GM20000 (cell line): ENCODE measurements at regions not wholly inside any gene's neighbourhood (a gene's known extent, or its start where the extent isn't known, plus 50 kb on each side); places are given as distances from the start of the nearest gene placed in this dataset.

Experiments
- DNase-seq: peaks from one replicate; pipeline ENCODE4 v3.0.0; 2012; ENCODE audit warnings: low spot score
- TF ChIP-seq, protein P1 (sequence below): IDR thresholded peaks from 2 replicates; pipeline ENCODE4 v1.5.1; 2012; ENCODE audit warnings: mild to moderate bottlenecking, control low read depth; ENCODE audit errors: extremely low read depth, missing control alignments

DNA sequence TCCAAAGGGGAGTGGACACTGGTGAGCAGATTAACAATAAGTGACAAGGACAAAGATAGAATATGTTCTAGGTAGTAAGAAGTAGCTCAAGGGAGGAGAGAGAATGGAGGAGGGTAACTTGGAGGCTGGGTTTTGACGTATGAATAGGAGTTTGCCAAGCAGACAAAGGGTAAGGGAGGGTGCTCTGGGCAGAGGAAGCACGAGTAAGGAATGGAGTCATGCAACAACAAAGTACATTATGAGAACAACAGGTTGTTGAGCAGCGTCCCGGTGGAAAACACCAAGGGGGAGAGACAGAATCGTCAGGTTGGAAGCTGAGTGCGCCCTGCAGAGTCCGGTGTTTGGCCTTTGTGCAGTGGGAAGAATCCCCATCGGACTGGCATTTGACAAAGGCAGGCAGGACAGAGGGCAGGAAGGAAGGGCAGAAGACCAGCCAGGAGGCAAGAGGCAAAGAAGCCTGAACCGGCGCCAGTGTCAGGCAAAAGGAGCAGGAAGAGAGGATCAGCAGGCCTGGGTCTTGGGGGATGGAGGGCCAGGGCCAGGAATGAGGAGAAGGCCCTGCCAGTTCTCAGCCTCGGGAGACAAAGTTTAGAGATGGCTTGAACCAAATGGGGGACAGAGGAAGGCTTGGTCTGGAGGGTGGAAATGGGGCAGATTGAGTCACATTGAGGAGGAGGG, 134.3 kb upstream of the TNRC6C start:
- DNase-seq = no peak
- TF ChIP-seq, protein P1, sequence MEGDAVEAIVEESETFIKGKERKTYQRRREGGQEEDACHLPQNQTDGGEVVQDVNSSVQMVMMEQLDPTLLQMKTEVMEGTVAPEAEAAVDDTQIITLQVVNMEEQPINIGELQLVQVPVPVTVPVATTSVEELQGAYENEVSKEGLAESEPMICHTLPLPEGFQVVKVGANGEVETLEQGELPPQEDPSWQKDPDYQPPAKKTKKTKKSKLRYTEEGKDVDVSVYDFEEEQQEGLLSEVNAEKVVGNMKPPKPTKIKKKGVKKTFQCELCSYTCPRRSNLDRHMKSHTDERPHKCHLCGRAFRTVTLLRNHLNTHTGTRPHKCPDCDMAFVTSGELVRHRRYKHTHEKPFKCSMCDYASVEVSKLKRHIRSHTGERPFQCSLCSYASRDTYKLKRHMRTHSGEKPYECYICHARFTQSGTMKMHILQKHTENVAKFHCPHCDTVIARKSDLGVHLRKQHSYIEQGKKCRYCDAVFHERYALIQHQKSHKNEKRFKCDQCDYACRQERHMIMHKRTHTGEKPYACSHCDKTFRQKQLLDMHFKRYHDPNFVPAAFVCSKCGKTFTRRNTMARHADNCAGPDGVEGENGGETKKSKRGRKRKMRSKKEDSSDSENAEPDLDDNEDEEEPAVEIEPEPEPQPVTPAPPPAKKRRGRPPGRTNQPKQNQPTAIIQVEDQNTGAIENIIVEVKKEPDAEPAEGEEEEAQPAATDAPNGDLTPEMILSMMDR = no peak

DNA sequence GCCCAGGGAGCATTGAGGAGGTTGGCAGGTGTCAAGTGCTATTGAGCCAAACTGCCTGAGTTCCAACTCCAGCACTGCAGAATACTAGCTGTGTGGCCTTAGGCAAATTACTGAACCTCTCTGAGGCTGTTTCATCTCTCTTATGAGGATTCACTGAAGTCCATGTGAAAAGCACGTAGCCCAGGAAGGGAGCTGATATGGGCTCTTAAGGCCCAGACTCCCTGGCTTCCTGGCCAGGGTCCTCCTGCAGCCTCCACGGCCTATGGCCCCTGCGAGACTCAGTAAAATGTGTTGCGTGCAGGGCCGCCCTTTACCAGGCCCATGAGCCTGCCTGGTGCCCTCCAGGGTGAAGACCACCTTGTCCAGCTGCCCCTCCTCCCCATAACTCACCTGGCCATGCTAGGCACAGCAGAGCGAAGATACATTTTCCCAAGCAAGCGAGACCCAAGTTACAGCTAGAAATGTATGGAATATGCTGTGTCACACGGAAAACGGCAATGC, 133.7 kb upstream of the TNRC6C start:
- TF ChIP-seq, protein P1 = no peak
- DNase-seq = no peak

DNA sequence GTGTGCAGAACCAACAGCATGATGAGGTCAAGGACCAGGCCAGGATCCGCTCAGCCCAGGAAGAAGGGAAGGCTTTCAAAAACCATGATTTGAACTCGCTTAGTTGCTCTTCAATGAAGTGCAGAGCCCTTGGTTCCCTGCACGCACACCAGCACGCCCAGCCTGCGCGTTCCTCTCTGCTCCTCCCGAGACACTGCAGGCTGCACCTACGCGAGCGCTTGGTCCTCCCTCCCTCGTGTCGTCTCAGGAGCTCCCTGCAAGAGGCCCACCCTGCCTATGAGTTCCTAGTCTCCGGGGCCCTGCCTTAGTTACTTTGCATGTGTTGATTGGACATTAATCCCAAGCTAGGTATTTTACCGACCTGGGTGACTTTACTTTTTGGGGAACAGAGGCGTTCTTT, 132.9 kb upstream of the TNRC6C start:
- TF ChIP-seq, protein P1 = no peak
- no peak for DNase-seq

DNA sequence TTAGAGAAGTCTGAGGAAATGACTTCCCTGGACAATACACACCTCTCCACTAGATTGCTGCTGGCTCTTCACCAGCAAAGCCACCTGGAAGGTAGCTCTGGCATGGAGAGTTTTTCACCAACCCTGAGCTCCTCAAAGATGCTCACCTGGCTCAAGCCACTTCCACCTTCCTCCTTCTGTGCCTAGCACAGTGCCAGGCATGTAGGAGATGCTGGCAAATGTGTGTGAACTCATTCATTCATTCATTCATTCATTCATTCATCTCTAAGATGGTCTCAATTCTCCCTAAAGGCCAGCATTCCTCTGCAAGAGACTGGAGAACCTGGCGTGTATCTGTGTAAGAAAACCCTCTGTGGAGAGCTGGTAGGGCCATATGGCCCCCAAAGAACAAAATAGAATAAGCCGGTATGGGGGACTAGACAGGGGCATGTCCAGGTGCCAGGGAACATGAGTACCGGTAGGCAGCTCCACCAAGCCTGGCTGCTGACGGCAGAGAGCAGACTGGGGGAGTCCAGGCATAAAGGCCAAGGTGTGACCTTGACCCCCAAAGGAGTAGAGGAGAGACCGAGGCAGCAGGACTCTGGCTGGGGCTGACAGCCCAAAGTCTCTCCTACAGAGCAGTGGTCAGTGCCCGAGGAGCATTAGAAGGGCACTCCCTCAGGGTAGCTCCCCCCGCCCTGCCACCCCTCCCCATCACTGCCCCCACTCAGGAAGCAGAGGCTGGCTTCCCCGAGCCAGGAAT, 132.2 kb upstream of the TNRC6C start:
- DNase-seq = no peak
- TF ChIP-seq, protein P1 = no peak

DNA sequence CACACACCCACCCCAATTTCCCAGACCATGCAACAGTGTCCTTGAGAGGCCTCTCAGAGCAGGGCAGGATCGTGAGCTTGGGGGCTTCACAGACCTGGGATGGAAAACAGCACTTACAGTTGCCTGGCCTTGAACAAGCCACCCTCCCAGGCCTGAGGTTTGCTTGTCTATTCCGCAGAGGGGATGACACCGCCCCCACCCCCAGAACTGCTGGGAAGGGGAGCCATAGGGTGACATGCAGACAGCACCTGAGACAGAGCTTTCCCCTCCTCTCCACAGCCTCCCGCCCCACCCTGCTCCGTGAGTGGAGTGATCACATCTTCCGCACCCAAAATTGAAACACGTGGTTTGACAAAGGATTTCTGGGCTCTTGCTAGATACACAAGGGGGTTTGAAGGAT, 131.5 kb upstream of the TNRC6C start:
- DNase-seq = no peak
- TF ChIP-seq, protein P1 = no peak

DNA sequence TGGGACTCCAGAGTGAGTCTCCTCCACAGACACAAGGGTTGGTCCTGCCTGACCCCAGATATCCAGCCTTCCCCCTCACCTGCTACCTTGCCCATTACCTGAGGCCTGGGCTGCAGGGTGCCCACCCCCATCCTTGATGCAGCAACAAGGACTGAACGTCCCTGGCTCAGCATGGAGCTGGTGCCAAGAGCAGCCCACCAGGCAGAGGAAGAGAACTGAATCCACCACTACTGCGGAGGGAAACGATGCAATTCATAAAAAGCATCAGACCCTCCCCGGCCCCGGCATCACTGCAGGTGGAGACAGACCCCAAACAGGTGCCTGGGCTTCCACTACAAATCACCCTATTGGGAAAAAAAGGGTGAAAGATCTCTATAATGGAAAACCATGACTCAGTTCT, 131.0 kb upstream of the TNRC6C start:
- TF ChIP-seq, protein P1 = no peak
- no peak for DNase-seq
